IPS-15b (cell line): ENCODE measurements at regions not wholly inside any gene's neighbourhood (a gene's known extent, or its start where the extent isn't known, plus 50 kb on each side); places are given as distances from the start of the nearest gene placed in this dataset.
"Not testable (repeated sequence)": the region's sequence is repeated elsewhere in the genome, so short reads cannot be mapped to it uniquely, and the experiment has no call there.

Source experiments
- H3K27me3 ChIP-seq: one replicate; pipeline ENCODE4 v1.6.1; 2013; ENCODE audit warnings: low read length; ENCODE audit not compliant: control insufficient read depth, insufficient read depth
- H3K36me3 ChIP-seq: one replicate; pipeline ENCODE4 v1.6.1; 2013; ENCODE audit warnings: low read length; ENCODE audit not compliant: control insufficient read depth, insufficient read depth
- H3K4me1 ChIP-seq: one replicate; pipeline ENCODE4 v1.6.1; 2013; ENCODE audit warnings: mild to moderate bottlenecking, low read length; ENCODE audit not compliant: control insufficient read depth, insufficient read depth
- H3K4me3 ChIP-seq: one replicate; pipeline ENCODE4 v1.5.1; 2013; ENCODE audit warnings: low read depth, low read length
- H3K9ac ChIP-seq: one replicate; pipeline ENCODE4 v1.6.1; 2013; ENCODE audit warnings: low read depth, mild to moderate bottlenecking, low read length
- H3K9me3 ChIP-seq: one replicate; pipeline ENCODE4 v1.6.1; 2013; ENCODE audit warnings: mild to moderate bottlenecking, low read length; ENCODE audit not compliant: control insufficient read depth, insufficient read depth

GRCh38 chr9:73050887-73051550 is 98.2 kb upstream of the ALDH1A1 start:
- peak overlapping the region; percentile 16 for H3K4me3 ChIP-seq

GRCh38 chr9:73050065-73050816 is 97.4 kb upstream of the ALDH1A1 start:
- Histone ChIP-seq H3K9ac (no peak overlapping the region), H3K36me3 (no peaks in the 10 kb centered on the region), H3K9me3 (no peaks in the 10 kb centered on the region), H3K4me1 (peaks cover 15% of the 10 kb centered on the region), H3K4me3 (peak overlapping the region; percentile 16), H3K27me3 (no peaks in the 10 kb centered on the region)

More at GRCh38 chr9:73050887-73051550, 98.2 kb upstream of the ALDH1A1 start:
- H3K9me3 ChIP-seq: no peaks in the 10 kb centered on the region
- H3K9ac ChIP-seq: no peak overlapping the region
- peaks cover 15% of the 10 kb centered on the region for H3K4me1 ChIP-seq
- H3K27me3 ChIP-seq: no peaks in the 10 kb centered on the region
- no peaks in the 10 kb centered on the region for H3K36me3 ChIP-seq

DNA sequence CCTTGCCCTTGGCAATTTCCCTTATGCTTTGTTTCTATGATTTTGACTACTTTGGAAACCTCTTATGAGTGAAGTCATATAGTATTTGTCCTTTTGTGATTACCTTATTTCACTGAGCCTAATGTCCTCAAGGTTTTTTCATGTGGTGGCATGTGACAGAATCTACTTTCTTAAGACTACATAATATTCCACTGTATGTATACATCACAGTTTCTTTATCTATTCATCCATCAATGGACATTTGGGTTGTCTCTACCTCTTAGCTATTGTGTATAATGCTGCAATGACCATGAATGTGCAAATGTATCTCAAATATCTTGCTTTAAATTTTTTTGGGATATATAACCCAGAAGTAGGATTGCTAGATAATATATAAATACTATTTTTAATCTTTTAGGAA is 96.4 kb upstream of the ALDH1A1 start:
- Histone ChIP-seq H3K9me3 (no peaks in the 10 kb centered on the region), H3K9ac (no peak overlapping the region), H3K36me3 (no peaks in the 10 kb centered on the region), H3K4me3 (no peak overlapping the region), H3K27me3 (no peaks in the 10 kb centered on the region), H3K4me1 (peaks cover 15% of the 10 kb centered on the region)

GRCh38 chr9:73046769-73047168 is 93.9 kb upstream of the ALDH1A1 start:
- Histone ChIP-seq H3K27me3 (no peaks in the 10 kb centered on the region), H3K4me1 (peaks cover 13% of the 10 kb centered on the region), H3K9ac (no peak overlapping the region), H3K4me3 (no peak overlapping the region), H3K9me3 (no peaks in the 10 kb centered on the region), H3K36me3 (no peaks in the 10 kb centered on the region)

DNA sequence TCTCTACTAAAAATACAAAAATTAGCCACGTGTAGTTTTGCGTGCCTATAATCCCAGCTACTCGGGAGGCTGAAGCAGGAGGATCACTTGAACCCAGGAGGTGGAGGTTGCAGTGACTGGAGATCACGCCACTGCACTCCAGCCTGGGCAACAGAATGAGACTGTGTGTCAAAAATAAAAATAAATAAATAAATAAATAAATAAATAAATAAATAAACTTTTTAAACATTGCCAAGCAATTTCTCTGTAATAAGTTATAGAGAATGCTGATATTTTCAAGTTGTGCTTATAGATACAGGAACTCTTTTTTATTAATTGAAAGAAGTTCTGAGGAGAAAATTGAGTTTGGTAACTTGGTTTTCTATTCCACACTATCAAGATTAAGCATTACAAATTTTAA is 91.9 kb upstream of the ALDH1A1 start:
- H3K9ac ChIP-seq, H3K9me3 ChIP-seq, H3K36me3 ChIP-seq, H3K4me3 ChIP-seq, H3K4me1 ChIP-seq, H3K27me3 ChIP-seq: not testable (repeated sequence)

- H3K4me3 ChIP-seq: no peak overlapping the region
- no peaks in the 10 kb centered on the region for H3K27me3 ChIP-seq
- no peak overlapping the region for H3K9ac ChIP-seq
- peaks cover 6% of the 10 kb centered on the region for H3K4me1 ChIP-seq
- no peaks in the 10 kb centered on the region for H3K36me3 ChIP-seq
- H3K9me3 ChIP-seq: no peaks in the 10 kb centered on the region
Measured at GRCh38 chr9:73042155-73042554, 89.3 kb upstream of the ALDH1A1 start.

DNA sequence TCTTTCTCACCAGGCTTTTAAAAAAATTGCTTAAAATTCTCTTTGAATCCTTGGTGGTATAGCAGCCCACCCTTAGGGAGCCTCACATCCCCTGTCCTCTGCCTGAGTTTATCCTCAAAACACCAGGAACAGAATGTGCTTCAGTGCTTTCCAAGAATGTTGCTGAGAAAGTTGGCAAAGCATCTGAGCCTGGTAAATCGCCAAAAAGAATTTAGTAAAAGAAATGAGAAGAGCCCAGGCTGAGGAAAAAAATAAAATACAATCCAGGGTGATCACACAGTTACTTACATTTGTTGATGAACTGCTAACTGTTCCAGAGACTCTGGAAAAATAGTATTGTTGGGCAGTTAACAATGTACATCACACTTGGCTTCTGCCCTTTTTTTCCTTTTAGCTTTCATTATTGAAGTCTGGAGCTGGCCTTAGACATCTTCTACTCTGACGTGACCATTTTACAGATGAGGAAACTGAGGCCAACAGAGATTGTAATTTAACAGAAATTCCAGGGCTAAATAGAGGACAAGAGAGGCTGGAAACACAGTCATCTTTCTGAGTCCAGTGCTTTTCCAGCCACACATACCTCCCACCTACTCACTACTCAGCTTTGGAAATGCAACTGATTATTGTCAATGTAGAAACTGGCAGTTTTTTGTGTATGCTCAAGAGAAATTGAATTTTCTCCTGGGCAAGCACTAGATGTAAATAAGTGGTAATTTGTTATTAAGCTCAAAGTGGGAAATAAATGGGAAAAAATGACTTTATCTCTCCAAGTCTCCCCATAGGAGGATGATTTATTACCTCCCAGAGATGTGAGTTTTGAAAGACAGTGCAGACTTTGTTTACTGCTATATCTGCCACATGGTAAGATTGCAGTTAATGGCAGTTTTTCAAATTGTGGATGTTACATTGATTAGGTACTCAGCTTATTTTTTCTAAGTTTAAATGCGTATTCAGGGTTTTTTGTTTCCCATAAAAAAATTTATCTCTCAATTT is 86.7 kb upstream of the ALDH1A1 start:
- Histone ChIP-seq H3K27me3 (no peaks in the 10 kb centered on the region), H3K36me3 (no peaks in the 10 kb centered on the region), H3K9ac (no peak overlapping the region), H3K9me3 (no peaks in the 10 kb centered on the region), H3K4me1 (peaks cover 6% of the 10 kb centered on the region), H3K4me3 (no peak overlapping the region)

GRCh38 chr9:73038613-73039012 is 85.8 kb upstream of the ALDH1A1 start:
- H3K9ac ChIP-seq: no peak overlapping the region
- no peaks in the 10 kb centered on the region for H3K9me3 ChIP-seq
- H3K4me1 ChIP-seq: peaks cover 6% of the 10 kb centered on the region
- H3K36me3 ChIP-seq: no peaks in the 10 kb centered on the region
- no peak overlapping the region for H3K4me3 ChIP-seq
- no peaks in the 10 kb centered on the region for H3K27me3 ChIP-seq

DNA sequence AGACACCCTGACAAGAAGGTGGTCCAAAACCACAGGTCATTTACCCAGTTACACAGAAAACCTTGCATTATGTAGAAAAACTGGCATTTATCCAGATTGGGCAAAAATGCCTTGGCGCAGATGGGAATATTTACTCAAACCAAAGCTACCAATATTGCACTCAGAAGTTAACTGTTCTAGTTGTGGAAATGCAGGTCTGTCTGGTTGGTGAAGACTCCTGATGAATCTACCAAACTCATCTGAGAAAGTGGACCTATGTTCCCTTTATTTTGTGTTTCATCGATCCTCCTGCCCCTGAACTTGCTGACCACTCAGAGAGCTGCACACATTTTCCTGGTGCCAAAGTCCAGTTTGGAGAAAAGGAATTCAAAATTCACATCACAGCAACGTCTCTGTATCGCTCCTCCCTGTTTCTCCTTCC is 85.2 kb upstream of the ALDH1A1 start:
- H3K4me3 ChIP-seq: no peak overlapping the region
- no peaks in the 10 kb centered on the region for H3K9me3 ChIP-seq

GRCh38 chr9:73037613-73038012 is 84.8 kb upstream of the ALDH1A1 start:
- H3K4me3 ChIP-seq: no peak overlapping the region
- H3K9me3 ChIP-seq: no peaks in the 10 kb centered on the region
- H3K4me1 ChIP-seq: peaks cover 6% of the 10 kb centered on the region
- no peak overlapping the region for H3K9ac ChIP-seq
- H3K36me3 ChIP-seq: no peaks in the 10 kb centered on the region
- H3K27me3 ChIP-seq: no peaks in the 10 kb centered on the region

More for the DNA sequence above, 85.2 kb upstream of the ALDH1A1 start:
- Histone ChIP-seq H3K36me3 (no peaks in the 10 kb centered on the region), H3K9ac (no peak overlapping the region), H3K4me1 (peaks cover 6% of the 10 kb centered on the region), H3K27me3 (no peaks in the 10 kb centered on the region)

GRCh38 chr9:73034962-73035361 is 82.1 kb upstream of the ALDH1A1 start:
- Histone ChIP-seq H3K9me3 (no peaks in the 10 kb centered on the region), H3K9ac (no peak overlapping the region), H3K27me3 (no peaks in the 10 kb centered on the region), H3K4me3 (no peak overlapping the region), H3K36me3 (no peaks in the 10 kb centered on the region), H3K4me1 (peaks cover 6% of the 10 kb centered on the region)
